Endothelial cell of umbilical vein (primary cell): ENCODE measurements at regions not wholly inside any gene's neighbourhood (a gene's known extent, or its start where the extent isn't known, plus 50 kb on each side); places are given as distances from the start of the nearest gene placed in this dataset.

Experiments used
- BruUV-seq: library from RNA; stranded (reverse); fragments of 400-500 nt; replicated peaks from 2 replicates; lab custom pipeline; 2021; lab: Mats Ljungman, UMichigan
- CTCF ChIA-PET: fragments of 300-600, 350-600 bp; sonication (Branson Sonifier 250); formaldehyde crosslinking; loops from one replicate; lab custom pipeline; 2021; ENCODE audit warnings: antibody characterized with exemption, inconsistent platforms; lab: Charles Lee
- POLR2A ChIA-PET: fragments of 300-600, 350-600 bp; sonication (Branson Sonifier 250); formaldehyde crosslinking; loops from one replicate; lab custom pipeline; 2021; ENCODE audit warnings: antibody characterized with exemption, inconsistent platforms; lab: Charles Lee
- DNase-seq: peaks from one replicate; pipeline ENCODE4 v3.0.0-alpha.2; 2011; ENCODE audit warnings: low read depth, low spot score
- FAIRE-seq: peaks from 2 replicates; lab custom pipeline; 2011; peaks lifted over from hg19 to GRCh38; lab: Jason Lieb, UNC
- H2AFZ ChIP-seq: 2 replicates; pipeline ENCODE4 v1.6.0; 2012; ENCODE audit warnings: low read depth, low read length, control low read depth, inconsistent platforms
- H3K27ac ChIP-seq: 2 replicates; pipeline ENCODE4 v1.5.1; 2011; ENCODE audit warnings: low read depth, mild to moderate bottlenecking, control low read depth, low read length, moderate library complexity; ENCODE audit not compliant: insufficient read depth
- H3K27me3 ChIP-seq, 2 experiments: 2 replicates each; pipeline versions ENCODE4 v1.6.0 to v1.6.1; 2011; ENCODE audit warnings: low read length in 2 of 2, mixed read lengths in 1 of 2; ENCODE audit not compliant: control insufficient read depth in 2 of 2, insufficient read depth in 2 of 2
- H3K36me3 ChIP-seq, 2 experiments: 2 replicates in 1 of 2; 3 replicates in 1 of 2; pipeline ENCODE4 v1.5.1; 2011; ENCODE audit warnings: low read length in 2 of 2, mild to moderate bottlenecking in 1 of 2, moderate library complexity in 1 of 2; ENCODE audit not compliant: control insufficient read depth in 2 of 2, insufficient read depth in 2 of 2; ENCODE audit errors: extremely low read depth in 1 of 2
- H3K4me1 ChIP-seq: 3 replicates; pipeline ENCODE4 v1.5.1; 2011; ENCODE audit warnings: mild to moderate bottlenecking, low read length; ENCODE audit not compliant: control insufficient read depth, insufficient read depth; ENCODE audit errors: extremely low read depth
- H3K4me2 ChIP-seq: 2 replicates; pipeline ENCODE4 v1.6.1; 2011; ENCODE audit warnings: low read length, control low read depth, mixed read lengths; ENCODE audit not compliant: insufficient read depth
- H3K4me3 ChIP-seq, 3 experiments: fragments of 200-600 bp in 1 of 3; sonication (generic), shearing (Covaris generic) in 1 of 3; replicated peaks in 1 of 3; 2 replicates each; pipeline ENCODE4 v1.5.1; 2011 to 2016; ENCODE audit warnings: control low read depth in 3 of 3, low read length in 3 of 3, mild to moderate bottlenecking in 2 of 3, inconsistent platforms in 1 of 3, low read depth in 1 of 3, moderate library complexity in 1 of 3; ENCODE audit not compliant: insufficient read depth in 1 of 3
- H3K79me2 ChIP-seq: 2 replicates; pipeline ENCODE4 v1.6.0; 2012; ENCODE audit warnings: low read length, inconsistent platforms; ENCODE audit not compliant: control insufficient read depth, insufficient read depth
- H3K9ac ChIP-seq: replicated peaks from 2 replicates; pipeline ENCODE3; 2011; ENCODE audit warnings: low read length, control low read depth; ENCODE audit not compliant: insufficient read depth; ENCODE audit errors: extremely low read depth
- H3K9me1 ChIP-seq: replicated peaks from 3 replicates; pipeline ENCODE4 v1.6.0; 2011; ENCODE audit warnings: mild to moderate bottlenecking, low read length; ENCODE audit not compliant: control insufficient read depth, insufficient read depth; ENCODE audit errors: extremely low read depth
- H3K9me3 ChIP-seq: replicated peaks from 2 replicates; pipeline ENCODE4 v1.5.1; 2012; ENCODE audit warnings: low read length, inconsistent platforms; ENCODE audit not compliant: control insufficient read depth, insufficient read depth
- H4K20me1 ChIP-seq: replicated peaks from 2 replicates; pipeline ENCODE3; 2011; ENCODE audit warnings: mild to moderate bottlenecking, low read length; ENCODE audit not compliant: control insufficient read depth, insufficient read depth; ENCODE audit errors: extremely low read depth
- EZH2 ChIP-seq: IDR thresholded peaks from 2 replicates; pipeline ENCODE4 v1.6.1; 2012; ENCODE audit warnings: borderline replicate concordance, low read depth, mild to moderate bottlenecking, moderate library complexity, low read length, inconsistent platforms; ENCODE audit not compliant: severe bottlenecking
- FOS ChIP-seq: IDR thresholded peaks from 2 replicates; pipeline ENCODE4 v1.6.1; 2011; ENCODE audit warnings: mild to moderate bottlenecking, low read length, moderate library complexity, borderline replicate concordance; ENCODE audit not compliant: insufficient read depth
- GATA2 ChIP-seq: IDR thresholded peaks from 2 replicates; pipeline ENCODE4 v1.7.0; 2011; ENCODE audit warnings: low read depth, mild to moderate bottlenecking, moderate library complexity, mixed read lengths, low read length; ENCODE audit not compliant: insufficient read length, insufficient read depth
- JUN ChIP-seq: IDR thresholded peaks from 2 replicates; pipeline ENCODE4 v1.6.1; 2011; ENCODE audit warnings: borderline replicate concordance, low read depth; ENCODE audit not compliant: insufficient read length, insufficient read depth
- MYC ChIP-seq: IDR thresholded peaks from one replicate; pipeline ENCODE4 v1.6.1; 2011; ENCODE audit warnings: mild to moderate bottlenecking, low read depth, low read length
- POLR2A ChIP-seq: IDR thresholded peaks from 2 replicates; pipeline ENCODE4 v1.6.1; 2012; ENCODE audit warnings: low read depth, mild to moderate bottlenecking, control low read depth, low read length
- POLR2AphosphoS5 ChIP-seq: IDR thresholded peaks from 2 replicates; pipeline ENCODE4 v1.6.1; 2012; ENCODE audit warnings: low read depth, mild to moderate bottlenecking, control low read depth, low read length, moderate library complexity; ENCODE audit not compliant: insufficient read depth
- dilution Hi-C: fragments of 300-500 bp; cut with MboI; formaldehyde crosslinking; loops from one replicate; pipeline ENCODE4 v1.15.0; 2019; ENCODE audit warnings: low sequenced_read_pairs; ENCODE audit not compliant: extremely low pct_ligation_motif_present
- intact Hi-C: fragments of 100-400 bp; cut with micrococcal nuclease; formaldehyde crosslinking; loops from one replicate; pipeline ENCODE4 v1.10.0; 2022
- TF ChIP-seq, protein P1 (sequence below): IDR thresholded peaks from 2 replicates; pipeline ENCODE4 v1.6.1; 2011; ENCODE audit not compliant: insufficient read depth, insufficient read length
- TF ChIP-seq, protein P2 (sequence below), 2 donors: IDR thresholded peaks; 1 replicate in 1 of 2; 2 replicates in 1 of 2; pipeline ENCODE4 v1.5.1; 2011; ENCODE audit warnings: low read length in 2 of 2, mild to moderate bottlenecking in 2 of 2, moderate library complexity in 2 of 2, control low read depth in 1 of 2, inconsistent platforms in 1 of 2, low read depth in 1 of 2; ENCODE audit not compliant: insufficient read depth in 1 of 2; ENCODE audit errors: extremely low read depth in 1 of 2

DNA sequence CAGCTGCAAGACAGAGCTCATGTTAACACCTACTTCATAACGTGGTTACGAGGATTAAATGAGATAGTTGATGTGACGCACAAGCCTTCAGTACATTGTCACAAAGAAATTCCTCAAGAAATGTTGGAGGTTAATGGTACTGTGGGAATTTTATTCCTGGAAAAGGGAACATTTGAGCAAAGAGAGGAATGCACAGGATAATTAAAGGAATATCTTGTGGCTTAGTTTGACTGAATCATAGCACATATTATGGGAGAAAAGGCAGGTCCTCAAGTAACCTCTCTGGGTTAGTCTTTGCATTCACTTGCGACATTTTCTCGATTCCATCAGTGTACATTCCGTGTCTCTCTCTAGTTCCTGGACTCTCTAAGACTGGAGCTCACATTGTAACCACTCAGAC lies 300.2 kb upstream of the DUSP10 start:
- Histone ChIP-seq H3K27me3 (no peaks in the 10 kb centered on the region), H3K4me1 (no peaks in the 10 kb centered on the region), H3K9me3 (no peaks in the 10 kb centered on the region), H4K20me1 (no peaks in the 10 kb centered on the region), H3K4me3 (no peak overlapping the region), H3K36me3 (no peaks in the 10 kb centered on the region), H3K9ac (no peak overlapping the region), H2AFZ (no peak overlapping the region), H3K79me2 (no peaks in the 10 kb centered on the region), H3K27ac (no peak overlapping the region), H3K9me1 (no peaks in the 10 kb centered on the region), H3K4me2 (no peak overlapping the region)
- POLR2A ChIA-PET: no interaction called here
- dilution Hi-C loops (no loop called here), intact Hi-C loops (no loop called here)
- no TSS peak for BruUV-seq
- TF ChIP-seq, protein P1, sequence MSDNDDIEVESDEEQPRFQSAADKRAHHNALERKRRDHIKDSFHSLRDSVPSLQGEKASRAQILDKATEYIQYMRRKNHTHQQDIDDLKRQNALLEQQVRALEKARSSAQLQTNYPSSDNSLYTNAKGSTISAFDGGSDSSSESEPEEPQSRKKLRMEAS: no peak
- no peak for TF ChIP-seq FOS
- no peak for TF ChIP-seq POLR2AphosphoS5
- no peak for TF ChIP-seq POLR2A
- no peak for TF ChIP-seq EZH2
- no peak for TF ChIP-seq GATA2
- TF ChIP-seq JUN: no peak
- TF ChIP-seq, protein P2, sequence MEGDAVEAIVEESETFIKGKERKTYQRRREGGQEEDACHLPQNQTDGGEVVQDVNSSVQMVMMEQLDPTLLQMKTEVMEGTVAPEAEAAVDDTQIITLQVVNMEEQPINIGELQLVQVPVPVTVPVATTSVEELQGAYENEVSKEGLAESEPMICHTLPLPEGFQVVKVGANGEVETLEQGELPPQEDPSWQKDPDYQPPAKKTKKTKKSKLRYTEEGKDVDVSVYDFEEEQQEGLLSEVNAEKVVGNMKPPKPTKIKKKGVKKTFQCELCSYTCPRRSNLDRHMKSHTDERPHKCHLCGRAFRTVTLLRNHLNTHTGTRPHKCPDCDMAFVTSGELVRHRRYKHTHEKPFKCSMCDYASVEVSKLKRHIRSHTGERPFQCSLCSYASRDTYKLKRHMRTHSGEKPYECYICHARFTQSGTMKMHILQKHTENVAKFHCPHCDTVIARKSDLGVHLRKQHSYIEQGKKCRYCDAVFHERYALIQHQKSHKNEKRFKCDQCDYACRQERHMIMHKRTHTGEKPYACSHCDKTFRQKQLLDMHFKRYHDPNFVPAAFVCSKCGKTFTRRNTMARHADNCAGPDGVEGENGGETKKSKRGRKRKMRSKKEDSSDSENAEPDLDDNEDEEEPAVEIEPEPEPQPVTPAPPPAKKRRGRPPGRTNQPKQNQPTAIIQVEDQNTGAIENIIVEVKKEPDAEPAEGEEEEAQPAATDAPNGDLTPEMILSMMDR (IDR thresholded peaks at IDR 0.05; ENCODE audit: extremely low read depth in 1 of 2, insufficient read depth in 1 of 2, low read depth in 1 of 2, low read length in 2 of 2): no peak
- TF ChIP-seq MYC: no peak
- CTCF ChIA-PET: no interaction called here
- DNase-seq (no peak), FAIRE-seq (no peak)
